ENCODE measurements at regions not wholly inside any gene's neighbourhood (a gene's known extent, or its start where the extent isn't known, plus 50 kb on each side); places are given as distances from the start of the nearest gene placed in this dataset.

DNA sequence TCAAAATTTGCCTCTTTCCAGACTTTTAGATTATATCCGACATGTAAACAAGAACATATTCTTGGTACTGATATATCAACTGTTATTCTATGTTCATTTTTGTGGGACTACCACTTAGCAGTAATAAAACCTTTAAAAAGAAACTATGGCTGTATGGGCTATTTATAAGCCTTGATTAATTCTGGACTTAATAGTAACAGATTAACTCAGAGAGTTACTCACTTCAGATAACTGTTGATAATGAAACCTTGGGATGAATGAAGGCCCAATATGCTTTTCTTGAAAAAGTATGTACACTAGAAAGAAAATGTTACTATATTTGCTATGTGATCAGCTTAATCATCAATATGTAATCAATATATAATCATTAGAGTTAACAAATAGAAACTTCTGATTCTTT, 595.9 kb upstream of the BOD1L1 start:
- no peak for TF ChIP-seq CTCF (conservative IDR thresholded peaks at IDR 0.05)
- no peak overlapping the region for H3K27ac Mint-ChIP-seq (ENCODE audit: unreplicated experiment)
- H3K9me3 Mint-ChIP-seq, result peaks cover 11% of the 10 kb centered on the region
- no peaks in the 10 kb centered on the region for H3K27me3 Mint-ChIP-seq (ENCODE audit: low read depth)
- H3K4me1 Mint-ChIP-seq, result peaks cover 24% of the 10 kb centered on the region
- H3K4me3 Mint-ChIP-seq, result no peak overlapping the region
- no peak for DNase-seq (ENCODE audit: low read depth, low spot score)
- peaks cover 2% of the 10 kb centered on the region for H3K36me3 Mint-ChIP-seq (ENCODE audit: low read depth)

DNA sequence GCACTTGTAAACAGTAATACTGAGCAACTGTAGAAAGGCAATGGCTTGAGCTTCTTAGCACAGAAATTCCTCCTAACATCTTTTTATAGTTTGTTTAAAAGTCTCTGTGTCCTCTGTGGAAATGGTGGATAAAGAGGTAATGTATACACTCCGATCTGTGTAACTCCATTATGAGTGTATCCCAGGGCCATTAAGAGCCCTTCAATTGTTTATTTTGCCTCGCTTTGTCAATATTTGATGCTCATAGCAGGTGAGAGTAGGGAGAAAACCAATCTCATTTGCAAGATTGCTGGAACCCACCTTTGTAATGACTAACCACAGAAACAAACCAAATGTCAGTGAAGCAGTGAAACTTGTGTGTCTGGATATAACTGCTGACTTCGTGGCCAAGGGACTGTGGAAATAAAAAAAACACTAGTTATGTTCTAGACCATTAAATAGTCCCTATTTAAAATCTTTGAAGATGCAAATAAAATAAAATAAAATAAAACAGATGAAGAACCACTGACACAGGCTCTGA, 598.2 kb upstream of the BOD1L1 start:
- no peaks in the 10 kb centered on the region for H3K27me3 Mint-ChIP-seq (ENCODE audit: low read depth)
- no peak for TF ChIP-seq CTCF (conservative IDR thresholded peaks at IDR 0.05)
- no peak overlapping the region for H3K27ac Mint-ChIP-seq (ENCODE audit: unreplicated experiment)
- H3K36me3 Mint-ChIP-seq (ENCODE audit: low read depth), result peaks cover 2% of the 10 kb centered on the region
- no peak for DNase-seq (ENCODE audit: low read depth, low spot score)
- H3K9me3 Mint-ChIP-seq, result peaks cover 11% of the 10 kb centered on the region
- H3K4me3 Mint-ChIP-seq, result no peak overlapping the region
- H3K4me1 Mint-ChIP-seq, result peaks cover 4% of the 10 kb centered on the region

DNA sequence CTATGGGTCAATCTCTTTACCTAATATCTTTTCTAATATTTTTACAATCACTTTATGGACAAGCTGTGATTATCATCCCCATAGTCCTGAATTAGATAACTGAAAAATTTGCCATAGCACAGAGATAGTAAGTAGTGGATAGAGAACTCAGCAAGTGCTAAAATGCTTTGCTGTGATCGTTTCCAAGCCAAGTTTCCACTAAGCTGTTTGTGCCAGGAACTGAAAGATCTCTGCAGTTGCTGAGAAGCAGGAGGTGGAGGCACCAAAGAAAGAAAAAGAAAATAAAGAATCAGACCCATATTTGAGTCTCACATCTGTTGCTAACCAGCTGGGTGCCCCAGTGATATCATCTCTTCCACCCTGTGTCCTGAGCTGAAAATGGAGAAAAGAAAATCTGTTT, 605.6 kb upstream of the BOD1L1 start:
- Mint-ChIP-seq H3K27me3 (ENCODE audit: low read depth) (no peaks in the 10 kb centered on the region), H3K9me3 (peaks cover 6% of the 10 kb centered on the region), H3K27ac (ENCODE audit: unreplicated experiment) (no peak overlapping the region), H3K4me1 (peaks cover 5% of the 10 kb centered on the region), H3K4me3 (no peak overlapping the region), H3K36me3 (ENCODE audit: low read depth) (no peaks in the 10 kb centered on the region)
- TF ChIP-seq CTCF (conservative IDR thresholded peaks at IDR 0.05), result no peak
- DNase-seq (ENCODE audit: low read depth, low spot score), result no peak

DNA sequence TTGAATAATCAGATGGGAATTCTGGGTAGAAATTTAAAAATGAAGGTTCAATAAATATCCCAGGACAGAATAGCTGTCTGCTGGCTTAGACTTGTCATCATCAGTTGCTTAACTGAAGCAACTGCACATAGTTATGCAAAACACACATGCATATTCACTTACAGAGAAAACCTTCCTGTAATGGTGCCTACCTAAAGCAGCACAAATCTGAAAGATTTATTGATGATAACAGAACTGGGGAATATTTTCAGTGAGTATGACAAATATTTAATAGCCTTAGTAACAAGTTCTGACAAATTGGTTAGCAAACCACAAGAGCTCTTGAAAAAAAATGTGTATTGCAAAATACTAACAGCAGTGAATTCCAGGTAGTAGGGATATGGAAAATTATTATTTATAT, 606.8 kb upstream of the BOD1L1 start:
- no peak overlapping the region for H3K4me3 Mint-ChIP-seq
- no peak for TF ChIP-seq CTCF (conservative IDR thresholded peaks at IDR 0.05)

GRCh38 chr4:14236359-14236758, 608.8 kb upstream of the BOD1L1 start:
- no peak for DNase-seq (ENCODE audit: low read depth, low spot score)
- H3K4me3 Mint-ChIP-seq, result no peak overlapping the region
- no peaks in the 10 kb centered on the region for H3K27me3 Mint-ChIP-seq (ENCODE audit: low read depth)
- no peaks in the 10 kb centered on the region for H3K36me3 Mint-ChIP-seq (ENCODE audit: low read depth)
- peaks cover 6% of the 10 kb centered on the region for H3K4me1 Mint-ChIP-seq
- TF ChIP-seq CTCF (conservative IDR thresholded peaks at IDR 0.05), result no peak
- H3K9me3 Mint-ChIP-seq, result peaks cover 10% of the 10 kb centered on the region
- no peak overlapping the region for H3K27ac Mint-ChIP-seq (ENCODE audit: unreplicated experiment)

More for the DNA sequence above, 606.8 kb upstream of the BOD1L1 start:
- Mint-ChIP-seq H3K9me3 (peaks cover 8% of the 10 kb centered on the region), H3K36me3 (ENCODE audit: low read depth) (no peaks in the 10 kb centered on the region), H3K27me3 (ENCODE audit: low read depth) (no peaks in the 10 kb centered on the region), H3K27ac (ENCODE audit: unreplicated experiment) (no peak overlapping the region), H3K4me1 (peaks cover 6% of the 10 kb centered on the region)
- DNase-seq (ENCODE audit: low read depth, low spot score), result no peak

GRCh38 chr4:14237911-14238310, 610.4 kb upstream of the BOD1L1 start:
- peaks cover 6% of the 10 kb centered on the region for H3K4me1 Mint-ChIP-seq
- no peaks in the 10 kb centered on the region for H3K36me3 Mint-ChIP-seq (ENCODE audit: low read depth)
- H3K4me3 Mint-ChIP-seq, result no peak overlapping the region
- H3K9me3 Mint-ChIP-seq, result peaks cover 10% of the 10 kb centered on the region
- no peak for DNase-seq (ENCODE audit: low read depth, low spot score)
- no peaks in the 10 kb centered on the region for H3K27me3 Mint-ChIP-seq (ENCODE audit: low read depth)
- no peak for TF ChIP-seq CTCF (conservative IDR thresholded peaks at IDR 0.05)
- no peak overlapping the region for H3K27ac Mint-ChIP-seq (ENCODE audit: unreplicated experiment)
